Ishikawa (cell line): ENCODE measurements at regions not wholly inside any gene's neighbourhood (a gene's known extent, or its start where the extent isn't known, plus 50 kb on each side); places are given as distances from the start of the nearest gene placed in this dataset.

ENCODE experiments used
- CEBPB ChIP-seq: IDR thresholded peaks from 2 replicates; pipeline ENCODE4 v1.6.1; 2012
- CREB1 ChIP-seq: IDR thresholded peaks from 2 replicates; pipeline ENCODE4 v1.6.1; 2012; ENCODE audit warnings: low read depth
- EGR1 ChIP-seq: IDR thresholded peaks from 2 replicates; pipeline ENCODE4 v1.6.1; 2012
- EP300 ChIP-seq: IDR thresholded peaks from 2 replicates; pipeline ENCODE4 v1.6.1; 2012; ENCODE audit warnings: borderline replicate concordance
- FOXM1 ChIP-seq: IDR thresholded peaks from 2 replicates; pipeline ENCODE4 v1.6.1; 2012; ENCODE audit warnings: low read depth, borderline replicate concordance
- MAX ChIP-seq: IDR thresholded peaks from 2 replicates; pipeline ENCODE4 v1.6.1; 2012
- NFIC ChIP-seq: IDR thresholded peaks from 2 replicates; pipeline ENCODE4 v1.6.1; 2012
- RAD21 ChIP-seq: IDR thresholded peaks from 2 replicates; pipeline ENCODE4 v1.6.1; 2012; ENCODE audit warnings: low read depth
- REST ChIP-seq: IDR thresholded peaks from 2 replicates; pipeline ENCODE4 v1.6.1; 2012; ENCODE audit warnings: low read depth, mild to moderate bottlenecking
- TAF1 ChIP-seq: IDR thresholded peaks from 2 replicates; pipeline ENCODE4 v1.6.1; 2012; ENCODE audit warnings: low read depth, mild to moderate bottlenecking
- TCF12 ChIP-seq: IDR thresholded peaks from 2 replicates; pipeline ENCODE4 v1.6.1; 2012; ENCODE audit warnings: low read depth
- YY1 ChIP-seq: IDR thresholded peaks from 2 replicates; pipeline ENCODE4 v1.6.1; 2012; ENCODE audit warnings: low read depth

GRCh38 chr20:24812373-24812772, 136.7 kb upstream of the CST7 start:
- TF ChIP-seq REST = no peak
- no peak for TF ChIP-seq MAX
- TF ChIP-seq NFIC = no peak
- TF ChIP-seq TCF12 = no peak
- no peak for TF ChIP-seq CREB1
- no peak for TF ChIP-seq TAF1
- no peak for TF ChIP-seq RAD21
- no peak for TF ChIP-seq YY1
- no peak for TF ChIP-seq EGR1
- TF ChIP-seq EP300 = no peak
- no peak for TF ChIP-seq FOXM1
- no peak for TF ChIP-seq CEBPB
